IMR-90 (cell line): ENCODE measurements at regions not wholly inside any gene's neighbourhood (a gene's known extent, or its start where the extent isn't known, plus 50 kb on each side); places are given as distances from the start of the nearest gene placed in this dataset.

Source experiments
- ATAC-seq: fragments of 200-7000 bp; cut with Tn5 transposase; 2 replicates; pipeline ENCODE4 v1.9.1; 2020; ENCODE audit warnings: low read depth, mild to moderate bottlenecking, moderate library complexity
- BruUV-seq: library from RNA; stranded (reverse); fragments of 400-500 nt; replicated peaks from 2 replicates; lab custom pipeline; 2021; lab: Mats Ljungman, UMichigan
- CTCF ChIA-PET: fragments of 300-600 bp; formaldehyde crosslinking; extraction: SDS; loops from one replicate; lab custom pipeline; 2021; ENCODE audit warnings: antibody characterized with exemption; lab: Yijun Ruan, JAX
- POLR2A ChIA-PET: fragments of 300-600 bp; sonication (Branson Sonifier 250); formaldehyde crosslinking; loops from one replicate; lab custom pipeline; 2022; ENCODE audit warnings: antibody characterized with exemption; ENCODE audit not compliant: unreplicated experiment; lab: Charles Lee
- DNase-seq: peaks from one replicate; pipeline ENCODE4 v3.0.0; 2013
- H2AFZ ChIP-seq: replicated peaks from 2 replicates; pipeline ENCODE3; 2013; ENCODE audit warnings: low read length, mild to moderate bottlenecking; ENCODE audit not compliant: poor library complexity
- H2AK5ac ChIP-seq: 2 replicates; pipeline ENCODE4 v1.6.1; 2013; ENCODE audit warnings: low read depth, low read length, inconsistent platforms
- H2AK9ac ChIP-seq: replicated peaks from 2 replicates; pipeline ENCODE3; 2013; ENCODE audit warnings: mild to moderate bottlenecking, low read depth, low read length, moderate library complexity; ENCODE audit not compliant: poor library complexity
- H2BK120ac ChIP-seq: 2 replicates; pipeline ENCODE4 v1.6.1; 2013; ENCODE audit warnings: low read depth, low read length, inconsistent platforms
- H2BK15ac ChIP-seq: 3 replicates; pipeline ENCODE4 v1.6.1; 2013; ENCODE audit warnings: low read depth, low read length, inconsistent platforms
- H2BK20ac ChIP-seq: 2 replicates; pipeline ENCODE4 v1.6.1; 2013; ENCODE audit warnings: low read depth, mild to moderate bottlenecking, inconsistent platforms, low read length, moderate library complexity
- H2BK5ac ChIP-seq: 2 replicates; pipeline ENCODE4 v1.6.1; 2013; ENCODE audit warnings: mild to moderate bottlenecking, low read depth, low read length, inconsistent platforms; ENCODE audit not compliant: poor library complexity, severe bottlenecking
- H3K14ac ChIP-seq: replicated peaks from 2 replicates; pipeline ENCODE4 v1.6.1; 2013; ENCODE audit warnings: low read depth, low read length, inconsistent platforms
- H3K18ac ChIP-seq: 2 replicates; pipeline ENCODE4 v1.6.1; 2013; ENCODE audit warnings: low read depth, low read length, control low read depth
- H3K23ac ChIP-seq: 2 replicates; pipeline ENCODE4 v1.6.1; 2013; ENCODE audit warnings: low read depth, low read length, inconsistent platforms
- H3K27ac ChIP-seq: 2 replicates; pipeline ENCODE4 v1.5.1; 2013; ENCODE audit warnings: mild to moderate bottlenecking, control low read depth, low read length; ENCODE audit not compliant: insufficient read depth
- H3K27me3 ChIP-seq: 2 replicates; pipeline ENCODE4 v1.6.1; 2013; ENCODE audit warnings: low read length; ENCODE audit not compliant: control insufficient read depth, insufficient read depth
- H3K36me3 ChIP-seq: 2 replicates; pipeline ENCODE4 v1.6.1; 2013; ENCODE audit warnings: low read length, mixed read lengths; ENCODE audit not compliant: control insufficient read depth, insufficient read depth
- H3K4ac ChIP-seq: 2 replicates; pipeline ENCODE4 v1.6.1; 2013; ENCODE audit warnings: low read depth, low read length, inconsistent platforms
- H3K4me1 ChIP-seq: 2 replicates; pipeline ENCODE4 v1.6.1; 2013; ENCODE audit warnings: low read length, mixed read lengths; ENCODE audit not compliant: control insufficient read depth, insufficient read depth
- H3K4me2 ChIP-seq: 2 replicates; pipeline ENCODE4 v1.6.1; 2013; ENCODE audit warnings: low read depth, mild to moderate bottlenecking, control low read depth, low read length, moderate library complexity
- H3K4me3 ChIP-seq: 2 replicates; pipeline ENCODE4 v1.5.1; 2013; ENCODE audit warnings: low read depth, mild to moderate bottlenecking, control low read depth, low read length, moderate library complexity; ENCODE audit not compliant: insufficient read depth
- H3K56ac ChIP-seq: 2 replicates; pipeline ENCODE4 v1.6.1; 2013; ENCODE audit warnings: low read length, inconsistent platforms; ENCODE audit not compliant: insufficient read depth; ENCODE audit errors: extremely low read depth
- H3K79me1 ChIP-seq, 2 experiments: 2 replicates each; pipeline ENCODE4 v1.6.1; 2013; ENCODE audit warnings: low read length in 2 of 2, inconsistent platforms in 1 of 2, low read depth in 1 of 2
- H3K9ac ChIP-seq: 2 replicates; pipeline ENCODE4 v1.6.1; 2013; ENCODE audit warnings: low read depth, low read length, control low read depth
- H3K9me1 ChIP-seq: 2 replicates; pipeline ENCODE4 v1.6.1; 2013; ENCODE audit warnings: low read length, inconsistent platforms; ENCODE audit not compliant: insufficient read depth
- H3K9me3 ChIP-seq: 2 replicates; pipeline ENCODE4 v1.6.1; 2013; ENCODE audit warnings: low read length; ENCODE audit not compliant: control insufficient read depth, insufficient read depth
- H4K20me1 ChIP-seq: 2 replicates; pipeline ENCODE4 v1.6.1; 2013; ENCODE audit warnings: low read length, inconsistent platforms; ENCODE audit not compliant: insufficient read depth
- H4K5ac ChIP-seq: 2 replicates; pipeline ENCODE4 v1.6.1; 2013; ENCODE audit warnings: mild to moderate bottlenecking, low read depth, low read length, control low read depth
- H4K8ac ChIP-seq, 2 experiments: 2 replicates each; pipeline ENCODE4 v1.6.1; 2013; ENCODE audit warnings: low read depth in 2 of 2, low read length in 2 of 2, control low read depth in 1 of 2, inconsistent platforms in 1 of 2
- H4K91ac ChIP-seq: 2 replicates; pipeline ENCODE4 v1.6.1; 2013; ENCODE audit warnings: low read depth, low read length, inconsistent platforms; ENCODE audit not compliant: insufficient read depth
- BHLHE40 ChIP-seq: fragments of 150-350 bp; IDR thresholded peaks from 2 replicates; pipeline ENCODE4 v1.6.1; 2016; ENCODE audit warnings: mild to moderate bottlenecking, low read depth, low read length
- CHD1 ChIP-seq: IDR thresholded peaks from 2 replicates; pipeline ENCODE4 v1.6.1; 2012; ENCODE audit warnings: low read depth, low read length, improper control_type of control experiment
- MAFK ChIP-seq: IDR thresholded peaks from 2 replicates; pipeline ENCODE4 v1.6.1; 2012; ENCODE audit warnings: low read depth, low read length, improper control_type of control experiment
- MAZ ChIP-seq: IDR thresholded peaks from 2 replicates; pipeline ENCODE4 v1.6.1; 2012; ENCODE audit warnings: low read depth, mild to moderate bottlenecking, low read length, improper control_type of control experiment, moderate library complexity, borderline replicate concordance
- RCOR1 ChIP-seq: IDR thresholded peaks from 2 replicates; pipeline ENCODE4 v1.6.1; 2012; ENCODE audit warnings: mild to moderate bottlenecking, low read length, improper control_type of control experiment; ENCODE audit not compliant: insufficient replicate concordance
- WGBS, 2 experiments: methylation state at CpG; one replicate each; pipeline versions ENCODE4 v1.1.5 to v1.1.7; 2013; ENCODE audit warnings: missing lambda C conversion rate in 2 of 2; ENCODE audit not compliant: insufficient read length in 1 of 2; ENCODE audit errors: extremely low coverage in 2 of 2; 5-methylcytosine and 5-hydroxymethylcytosine counted together
- dilution Hi-C: fragments of 300-500 bp; cut with HindIII; formaldehyde crosslinking; loops from one replicate; pipeline ENCODE4 v1.14.3; 2018; ENCODE audit warnings: low sequenced_read_pairs; ENCODE audit not compliant: unreplicated experiment
- in situ Hi-C: fragments of 300-500 bp; cut with MboI; formaldehyde crosslinking; loops from 3 replicates; pipeline ENCODE4 v1.14.3; 2019; ENCODE audit warnings: low sequenced_read_pairs, inconsistent platforms, mixed read lengths
- intact Hi-C: fragments of 100-400 bp; cut with micrococcal nuclease; formaldehyde crosslinking; loops from 2 replicates; pipeline ENCODE4 v1.10.0; 2022
- TF ChIP-seq, protein P1 (sequence below): conservative IDR thresholded peaks from 2 replicates; pipeline ENCODE4 v1.5.1; 2012; ENCODE audit warnings: mild to moderate bottlenecking, low read depth, low read length, improper control_type of control experiment

DNA sequence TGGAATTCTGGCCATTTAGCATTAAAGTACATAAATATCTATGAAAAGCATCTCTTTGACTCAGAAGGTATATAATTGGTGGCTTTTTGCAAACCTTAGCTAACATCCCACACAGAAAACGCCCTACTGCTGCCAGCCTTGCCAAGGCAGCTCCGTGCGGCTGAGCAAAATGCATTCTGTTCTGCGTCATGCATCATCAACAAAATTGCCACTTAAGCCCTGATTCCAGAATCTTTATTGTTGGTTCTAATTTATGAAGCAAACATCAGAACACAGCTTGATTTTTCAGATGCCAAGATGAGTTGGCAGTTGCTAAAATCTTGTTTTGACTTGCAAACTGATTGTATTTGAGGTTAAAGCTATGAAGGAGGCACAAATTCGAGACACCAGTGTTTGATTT lies 314.9 kb upstream of the DEPDC1 start:
- Histone ChIP-seq H3K9me3 (no peaks in the 10 kb centered on the region), H2AK9ac (no peak overlapping the region), H3K27ac (no peak overlapping the region), H3K4me2 (no peak overlapping the region), H3K9me1 (no peaks in the 10 kb centered on the region), H4K91ac (no peak overlapping the region), H4K8ac (no peak overlapping the region), H3K4me3 (no peak overlapping the region), H2AFZ (no peak overlapping the region), H2BK5ac (no peak overlapping the region), H4K5ac (no peak overlapping the region), H2BK20ac (no peak overlapping the region), H4K20me1 (no peaks in the 10 kb centered on the region), H3K23ac (no peak overlapping the region), H2BK120ac (no peak overlapping the region), H3K79me1 (no peaks in the 10 kb centered on the region), H2AK5ac (no peak overlapping the region), H2BK15ac (no peak overlapping the region), H3K14ac (no peak overlapping the region), H3K56ac (no peak overlapping the region), H3K9ac (no peak overlapping the region), H3K4me1 (no peaks in the 10 kb centered on the region), H3K27me3 (no peaks in the 10 kb centered on the region), H3K36me3 (no peaks in the 10 kb centered on the region), H3K18ac (no peak overlapping the region), H3K4ac (no peak overlapping the region)
- WGBS, 2 experiments: no CpG with 5 or more reads among the region's 5 CpGs
- TF ChIP-seq, protein P1, sequence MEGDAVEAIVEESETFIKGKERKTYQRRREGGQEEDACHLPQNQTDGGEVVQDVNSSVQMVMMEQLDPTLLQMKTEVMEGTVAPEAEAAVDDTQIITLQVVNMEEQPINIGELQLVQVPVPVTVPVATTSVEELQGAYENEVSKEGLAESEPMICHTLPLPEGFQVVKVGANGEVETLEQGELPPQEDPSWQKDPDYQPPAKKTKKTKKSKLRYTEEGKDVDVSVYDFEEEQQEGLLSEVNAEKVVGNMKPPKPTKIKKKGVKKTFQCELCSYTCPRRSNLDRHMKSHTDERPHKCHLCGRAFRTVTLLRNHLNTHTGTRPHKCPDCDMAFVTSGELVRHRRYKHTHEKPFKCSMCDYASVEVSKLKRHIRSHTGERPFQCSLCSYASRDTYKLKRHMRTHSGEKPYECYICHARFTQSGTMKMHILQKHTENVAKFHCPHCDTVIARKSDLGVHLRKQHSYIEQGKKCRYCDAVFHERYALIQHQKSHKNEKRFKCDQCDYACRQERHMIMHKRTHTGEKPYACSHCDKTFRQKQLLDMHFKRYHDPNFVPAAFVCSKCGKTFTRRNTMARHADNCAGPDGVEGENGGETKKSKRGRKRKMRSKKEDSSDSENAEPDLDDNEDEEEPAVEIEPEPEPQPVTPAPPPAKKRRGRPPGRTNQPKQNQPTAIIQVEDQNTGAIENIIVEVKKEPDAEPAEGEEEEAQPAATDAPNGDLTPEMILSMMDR: no peak
- TF ChIP-seq RCOR1 (no peak), MAFK (no peak), MAZ (no peak), BHLHE40 (no peak), CHD1 (no peak)
- CTCF ChIA-PET: no interaction called here
- BruUV-seq: no TSS peak
- POLR2A ChIA-PET: no interaction called here
- in situ Hi-C loops (no loop called here), intact Hi-C loops (no loop called here), dilution Hi-C loops (no loop called here)
- ATAC-seq (no peak), DNase-seq (no peak)
